HG03354 (cell line): ENCODE measurements at regions not wholly inside any gene's neighbourhood (a gene's known extent, or its start where the extent isn't known, plus 50 kb on each side); places are given as distances from the start of the nearest gene placed in this dataset.

Experiments used
- ATAC-seq: cut with Tn5 transposase; IDR thresholded peaks from one replicate; pipeline ENCODE4 v1.9.1; 2021; ENCODE audit warnings: mild to moderate bottlenecking; ENCODE audit not compliant: unreplicated experiment, poor library complexity, severe bottlenecking

DNA sequence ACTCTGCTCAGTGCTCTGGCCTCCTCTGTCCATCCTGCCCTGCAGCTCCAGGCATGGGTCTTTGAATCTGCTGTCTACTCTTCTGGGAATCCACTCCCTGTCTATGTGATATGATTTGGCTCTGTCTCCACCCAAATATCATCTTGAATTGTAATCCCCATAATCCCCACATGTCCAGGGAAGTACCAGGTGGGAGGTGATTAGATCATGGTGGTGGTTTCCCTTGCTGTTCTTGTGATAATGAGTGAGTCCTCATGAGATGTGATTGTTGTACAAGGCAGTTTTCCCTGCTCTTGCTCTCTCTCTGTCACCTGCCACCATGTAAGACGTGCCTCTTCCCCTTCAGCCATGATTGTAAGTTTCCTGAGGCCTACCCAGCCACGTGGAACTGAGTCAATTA is 881.8 kb upstream of the ID2 start:
- no peak for ATAC-seq

GRCh38 chr2:7801212-7801611 is 880.6 kb upstream of the ID2 start:
- no peak for ATAC-seq

DNA sequence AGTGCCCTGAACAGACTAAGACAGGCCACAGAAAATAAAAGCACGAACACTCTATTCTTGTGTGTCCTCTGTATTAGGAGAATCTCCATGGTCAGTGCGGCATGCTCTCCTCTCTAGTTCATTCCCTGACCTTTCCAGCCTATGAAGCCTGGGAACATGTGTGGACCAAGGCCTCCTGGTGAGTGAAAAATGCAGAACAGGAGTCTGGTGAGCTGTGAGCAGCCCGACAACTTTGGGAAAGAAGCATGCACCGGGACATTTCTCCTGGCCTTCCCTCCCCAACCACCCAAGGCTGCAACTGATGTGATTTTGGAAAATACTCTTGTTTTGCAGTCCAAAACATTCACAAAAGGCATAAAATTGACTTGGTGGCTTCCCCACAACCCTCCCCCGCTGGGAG is 878.3 kb upstream of the ID2 start:
- no peak for ATAC-seq

GRCh38 chr2:7809640-7810039 is 872.2 kb upstream of the ID2 start:
- ATAC-seq: no peak

GRCh38 chr2:7811073-7811472 is 870.8 kb upstream of the ID2 start:
- no peak for ATAC-seq

DNA sequence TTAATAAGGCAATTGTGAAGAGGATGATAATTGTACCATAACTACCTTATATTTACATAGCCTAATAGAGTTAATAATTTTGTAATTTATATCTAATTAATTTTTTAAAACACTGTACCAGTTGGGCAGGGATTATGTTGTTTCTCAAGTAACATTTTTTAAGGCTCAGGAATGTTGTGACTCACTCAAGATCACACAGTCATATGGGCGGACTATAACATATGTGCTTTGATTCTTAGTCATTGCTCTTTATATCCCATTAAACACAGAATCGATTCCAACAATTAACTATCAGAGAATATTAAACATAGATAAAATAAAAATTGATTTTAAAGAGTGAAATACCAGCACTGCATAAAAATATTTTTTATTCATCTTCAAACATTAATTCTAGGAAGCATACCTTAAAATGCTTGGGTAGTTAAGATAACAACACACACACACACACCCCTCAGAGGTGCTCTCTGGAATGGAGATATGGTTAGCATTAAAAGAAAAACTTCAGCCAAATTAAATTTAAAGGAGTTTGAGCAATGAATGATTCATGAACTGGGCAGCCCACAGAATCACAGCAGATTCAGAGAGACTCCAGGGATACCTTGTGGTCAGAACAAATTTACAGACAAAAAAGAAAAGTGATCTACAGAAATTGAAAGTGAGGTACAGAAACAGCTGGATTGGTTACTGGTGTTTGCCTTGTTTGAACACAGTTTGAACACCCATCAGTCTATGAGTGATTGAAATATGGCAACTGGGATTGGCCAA is 869.4 kb upstream of the ID2 start:
- ATAC-seq: no peak

- ATAC-seq: no peak
These were observed 868.1 kb upstream of the ID2 start for GRCh38 chr2:7813541-7814292.

GRCh38 chr2:7815726-7816125 is 866.1 kb upstream of the ID2 start:
- no peak for ATAC-seq

GRCh38 chr2:7816233-7816632 is 865.6 kb upstream of the ID2 start:
- no peak for ATAC-seq

DNA sequence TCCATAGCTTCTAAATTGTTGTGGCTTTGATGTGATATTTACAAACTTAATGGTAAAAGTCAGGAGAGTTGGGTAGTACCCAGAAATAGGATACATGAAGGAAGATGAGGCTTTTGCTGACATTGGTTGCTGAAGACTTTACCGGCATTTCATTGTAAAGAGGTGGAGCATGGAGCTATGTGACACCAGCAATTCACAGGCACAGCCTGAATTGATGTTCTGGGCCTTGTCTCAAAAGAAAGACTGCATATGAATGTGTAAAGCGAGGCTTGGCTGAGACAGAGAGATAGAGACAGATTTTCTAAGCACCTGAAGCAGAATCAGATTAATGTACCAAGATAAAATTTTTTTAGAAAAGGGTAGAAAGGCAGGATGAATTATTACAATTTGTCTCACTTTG is 864.9 kb upstream of the ID2 start:
- ATAC-seq: no peak

- no peak for ATAC-seq
These were observed 862.5 kb upstream of the ID2 start for GRCh38 chr2:7819316-7819715.

- ATAC-seq: no peak
These were observed 862.0 kb upstream of the ID2 start for GRCh38 chr2:7819850-7820249.

DNA sequence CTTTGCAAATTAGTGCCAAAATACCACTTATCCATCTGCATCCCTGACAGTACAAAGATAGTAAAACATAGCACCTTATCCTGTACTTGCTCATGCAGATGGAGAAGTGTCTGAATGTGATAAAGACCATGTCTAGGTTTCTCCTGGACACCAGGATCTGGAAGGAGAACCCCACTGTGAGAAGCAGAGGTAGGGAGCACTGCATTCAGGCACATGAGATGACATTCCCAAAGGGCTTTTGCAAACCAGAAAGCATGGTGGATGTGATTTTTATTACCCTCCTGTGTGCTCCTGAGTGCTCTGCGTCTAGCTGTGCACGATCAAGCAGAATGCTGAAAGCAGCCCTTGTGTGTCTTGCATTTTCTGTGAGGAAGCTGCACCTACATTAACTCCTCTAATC is 857.6 kb upstream of the ID2 start:
- no peak for ATAC-seq

DNA sequence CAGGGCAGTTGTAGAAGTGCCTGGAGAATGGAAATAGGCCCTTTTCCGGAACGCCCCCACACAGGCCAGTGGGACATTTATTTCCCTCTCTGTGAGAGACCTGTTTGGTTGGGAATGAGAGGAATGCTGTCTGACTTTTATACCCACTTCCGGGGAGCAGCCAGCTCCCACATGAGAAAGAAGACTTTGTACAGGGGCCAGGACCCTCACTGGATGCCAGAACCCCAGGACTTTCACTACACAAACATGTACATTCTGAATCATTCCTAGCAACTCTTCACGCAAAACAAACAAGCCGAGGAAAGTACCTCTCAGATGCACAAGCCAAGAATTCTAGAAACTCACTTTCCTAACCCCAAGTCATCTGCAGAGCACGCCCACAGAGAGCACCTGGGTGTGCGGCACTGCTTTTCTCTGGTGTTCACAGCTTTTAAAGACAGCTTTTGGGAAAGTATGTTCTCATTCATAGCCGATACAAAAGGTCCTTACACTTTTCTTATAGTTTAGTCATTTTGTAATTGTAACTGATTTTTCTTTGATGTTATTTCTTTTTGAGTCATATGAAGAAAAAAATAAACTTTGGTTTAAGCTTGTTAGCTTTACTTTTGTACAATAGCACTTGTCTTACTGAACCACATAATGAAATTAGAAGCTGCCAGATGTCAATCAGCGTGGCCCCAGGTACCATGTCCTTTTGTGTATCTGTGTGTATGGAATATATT is 856.1 kb upstream of the ID2 start:
- ATAC-seq: peak; percentile 71

DNA sequence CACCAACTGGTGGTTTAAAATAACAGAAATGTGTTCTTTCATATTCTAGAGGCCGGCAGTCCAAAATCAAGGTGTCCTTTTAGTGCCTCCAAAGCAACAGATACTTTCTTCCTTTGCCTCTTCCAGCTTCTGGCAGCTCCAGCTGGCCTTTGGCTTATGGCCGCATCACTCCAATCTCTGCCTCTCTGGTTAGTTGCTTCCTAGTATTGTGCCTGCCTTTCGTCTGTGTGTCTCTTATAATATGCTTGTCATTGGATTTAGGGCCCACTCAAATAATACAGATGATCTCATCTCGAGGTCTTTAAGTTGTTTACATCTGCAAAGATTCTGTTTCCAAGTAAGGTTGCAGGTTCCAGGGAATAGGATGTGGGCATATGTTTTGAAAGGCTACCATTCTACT is 855.2 kb upstream of the ID2 start:
- no peak for ATAC-seq

DNA sequence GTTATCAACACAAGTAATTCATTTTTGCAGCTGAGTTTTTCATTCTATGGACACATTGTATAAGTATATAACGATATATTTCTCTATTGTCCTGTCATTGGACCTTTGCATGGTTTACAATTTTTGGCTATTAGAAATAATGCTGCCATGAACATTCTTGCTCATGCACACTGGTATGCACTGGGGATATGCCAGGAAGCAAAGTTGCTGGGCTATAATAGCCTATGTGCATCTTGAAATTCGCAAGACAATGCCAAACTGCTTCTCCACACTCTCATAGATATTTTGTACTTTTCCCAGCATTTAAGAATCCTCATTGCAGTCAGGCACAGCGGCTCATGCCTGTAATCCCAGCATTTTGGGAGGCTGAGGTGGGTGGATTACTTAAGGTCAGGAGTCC is 852.6 kb upstream of the ID2 start:
- no peak for ATAC-seq

DNA sequence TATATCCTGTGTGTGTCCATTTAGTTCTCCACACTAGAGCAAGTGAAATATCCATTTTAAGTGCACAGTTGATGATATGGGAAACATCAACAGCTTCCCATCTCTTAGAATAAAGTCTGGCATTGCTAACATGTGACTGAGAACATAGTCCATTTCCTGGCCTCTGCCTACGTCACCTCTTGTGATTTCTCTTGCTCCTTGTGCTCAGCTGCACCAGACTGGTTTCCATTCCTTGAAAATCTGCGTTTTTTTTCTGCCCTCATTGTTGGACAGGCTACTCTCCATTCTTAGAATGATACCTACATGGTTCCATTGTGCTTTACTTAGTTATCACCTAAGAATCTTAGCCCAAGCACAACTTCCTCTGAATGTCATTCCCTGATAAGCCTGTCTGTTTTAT is 851.2 kb upstream of the ID2 start:
- no peak for ATAC-seq

DNA sequence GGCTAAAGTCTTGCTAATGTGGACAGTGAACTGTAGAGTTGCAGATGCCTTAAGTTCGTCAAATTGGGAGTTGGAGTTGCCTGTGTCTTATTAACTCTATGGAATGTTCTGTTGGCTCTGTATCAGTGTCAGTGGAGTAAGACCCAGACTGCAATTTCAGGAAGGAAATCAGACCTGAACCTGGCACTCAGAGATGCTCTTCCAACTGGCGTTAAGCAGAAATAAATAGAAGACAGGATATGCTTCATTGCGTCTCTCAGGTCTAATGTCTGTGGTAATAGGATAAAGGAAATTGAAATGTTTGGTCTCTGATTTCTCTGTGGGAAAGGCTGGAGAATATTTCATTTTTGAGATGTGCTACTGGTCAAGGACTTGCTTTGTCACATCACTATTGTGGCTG is 846.7 kb upstream of the ID2 start:
- ATAC-seq: no peak

DNA sequence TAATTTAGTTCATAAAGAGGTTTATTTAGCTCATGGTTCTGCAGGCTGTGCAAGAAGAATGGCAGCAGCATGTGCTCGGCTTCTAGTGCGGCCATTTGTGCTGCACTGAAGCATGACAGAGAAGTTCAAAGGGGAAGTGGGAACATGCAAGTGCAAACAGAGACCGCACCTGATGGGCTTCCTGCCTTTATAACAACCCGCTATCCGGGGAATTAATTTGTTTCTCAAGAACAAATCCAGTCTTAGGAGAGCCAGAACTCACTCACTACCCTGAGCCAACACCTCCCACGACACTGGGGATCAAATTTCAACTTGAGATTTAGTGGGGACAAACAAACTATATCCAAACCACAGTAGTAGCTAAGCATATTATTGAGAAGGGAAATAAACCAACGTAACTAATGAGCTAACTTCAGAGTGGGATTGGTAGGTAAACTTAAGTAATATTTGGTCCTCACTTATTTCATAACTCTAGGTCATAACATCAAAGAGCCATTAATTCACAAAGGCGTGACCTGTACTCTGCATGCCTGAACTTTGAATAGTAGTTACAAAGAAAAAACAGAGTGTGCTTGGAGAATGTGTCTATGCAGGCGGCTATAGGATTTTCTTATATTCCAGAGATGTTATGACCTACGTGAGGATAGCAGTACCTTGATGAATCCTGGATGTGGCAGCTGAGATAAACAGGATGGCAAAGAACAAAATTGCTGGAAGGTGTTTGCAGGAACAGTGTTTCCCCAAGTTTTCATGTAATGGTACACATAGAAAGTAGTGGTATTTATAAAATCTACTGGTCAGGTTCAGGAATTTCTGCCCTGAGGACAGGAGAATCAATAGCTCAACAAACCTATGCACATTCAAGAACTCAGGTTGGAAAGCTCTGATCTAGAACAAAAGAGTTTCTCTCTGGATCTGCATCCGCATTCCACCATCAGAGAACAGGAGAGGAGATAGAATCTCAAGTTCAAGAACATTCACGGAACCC is 845.9 kb upstream of the ID2 start:
- peak; percentile 98 for ATAC-seq
